ENCODE measurements at regions not wholly inside any gene's neighbourhood (a gene's known extent, or its start where the extent isn't known, plus 50 kb on each side); places are given as distances from the start of the nearest gene placed in this dataset.

DNA sequence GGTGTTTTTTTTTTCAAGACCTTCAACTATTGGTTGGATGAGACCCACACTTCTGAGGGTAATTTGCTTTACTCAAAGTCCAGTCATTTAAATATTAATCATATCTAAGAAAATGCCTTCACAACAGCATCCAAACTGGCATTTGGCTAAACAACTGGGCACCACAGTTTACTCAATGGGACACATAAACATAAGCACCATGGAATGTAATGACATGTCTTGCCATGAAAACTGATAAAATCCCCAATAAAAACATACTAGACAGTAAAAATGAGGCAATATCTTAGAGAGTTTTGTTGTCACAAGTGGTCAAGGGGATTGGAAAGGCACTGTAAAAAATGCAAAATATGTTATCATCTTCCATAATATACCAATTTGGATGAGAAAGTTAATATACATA is 838.8 kb upstream of the ADAMTS5 start:
- TF ChIP-seq, protein P1, sequence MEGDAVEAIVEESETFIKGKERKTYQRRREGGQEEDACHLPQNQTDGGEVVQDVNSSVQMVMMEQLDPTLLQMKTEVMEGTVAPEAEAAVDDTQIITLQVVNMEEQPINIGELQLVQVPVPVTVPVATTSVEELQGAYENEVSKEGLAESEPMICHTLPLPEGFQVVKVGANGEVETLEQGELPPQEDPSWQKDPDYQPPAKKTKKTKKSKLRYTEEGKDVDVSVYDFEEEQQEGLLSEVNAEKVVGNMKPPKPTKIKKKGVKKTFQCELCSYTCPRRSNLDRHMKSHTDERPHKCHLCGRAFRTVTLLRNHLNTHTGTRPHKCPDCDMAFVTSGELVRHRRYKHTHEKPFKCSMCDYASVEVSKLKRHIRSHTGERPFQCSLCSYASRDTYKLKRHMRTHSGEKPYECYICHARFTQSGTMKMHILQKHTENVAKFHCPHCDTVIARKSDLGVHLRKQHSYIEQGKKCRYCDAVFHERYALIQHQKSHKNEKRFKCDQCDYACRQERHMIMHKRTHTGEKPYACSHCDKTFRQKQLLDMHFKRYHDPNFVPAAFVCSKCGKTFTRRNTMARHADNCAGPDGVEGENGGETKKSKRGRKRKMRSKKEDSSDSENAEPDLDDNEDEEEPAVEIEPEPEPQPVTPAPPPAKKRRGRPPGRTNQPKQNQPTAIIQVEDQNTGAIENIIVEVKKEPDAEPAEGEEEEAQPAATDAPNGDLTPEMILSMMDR (IDR thresholded peaks at IDR 0.05) = no peak
- no peak for TF ChIP-seq EP300 (IDR thresholded peaks at IDR 0.05)
- no peak for TF ChIP-seq POLR2AphosphoS5 (IDR thresholded peaks at IDR 0.05)
- TF ChIP-seq POLR2A (IDR thresholded peaks at IDR 0.05) = no peak
